ENCODE measurements at regions not wholly inside any gene's neighbourhood (a gene's known extent, or its start where the extent isn't known, plus 50 kb on each side); places are given as distances from the start of the nearest gene placed in this dataset.

DNA sequence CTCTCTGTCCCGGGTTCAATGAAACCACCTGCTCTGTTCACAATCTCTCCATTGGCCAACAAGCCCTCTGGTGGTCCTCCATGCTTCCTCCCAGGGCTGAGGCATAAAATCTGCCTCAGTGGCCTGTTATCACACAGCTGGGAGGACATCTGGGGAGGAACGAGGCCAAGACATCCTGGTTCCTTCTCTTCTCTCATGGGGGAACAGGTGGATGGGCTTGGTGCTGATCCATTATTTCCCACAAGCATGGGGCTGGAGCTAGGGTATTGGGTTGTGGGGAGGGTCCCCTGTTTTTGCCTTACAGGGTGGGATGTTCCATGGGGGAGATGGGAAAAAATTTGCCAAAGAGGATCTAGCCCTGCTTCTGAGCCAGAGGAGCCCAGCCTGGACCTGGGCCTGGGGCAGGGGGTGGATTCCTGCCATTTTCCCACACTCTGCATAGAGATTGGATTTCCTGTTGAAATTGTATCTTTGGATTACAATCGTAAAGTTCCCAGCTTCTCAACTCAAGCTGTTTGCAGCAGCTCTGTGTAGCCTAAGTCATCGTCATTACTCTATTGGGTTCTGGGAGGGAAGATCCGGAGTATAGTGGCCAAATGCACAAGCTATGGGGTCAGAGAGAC lies 124.7 kb downstream of the NAV1 start:
- Mint-ChIP-seq H3K27me3 (ENCODE audit: low read depth) (no peaks in the 10 kb centered on the region), H3K36me3 (ENCODE audit: low read depth) (no peaks in the 10 kb centered on the region), H3K9me3 (no peaks in the 10 kb centered on the region), H3K4me3 (no peak overlapping the region), H3K27ac (no peak overlapping the region), H3K4me1 (ENCODE audit: low read depth) (no peaks in the 10 kb centered on the region)
- no peak for DNase-seq (ENCODE audit: low spot score)

- no peak for DNase-seq (ENCODE audit: low spot score)
- no peak overlapping the region for H3K27ac Mint-ChIP-seq
- H3K4me3 Mint-ChIP-seq: no peak overlapping the region
- no peaks in the 10 kb centered on the region for H3K9me3 Mint-ChIP-seq
- no peaks in the 10 kb centered on the region for H3K4me1 Mint-ChIP-seq (ENCODE audit: low read depth)
- no peaks in the 10 kb centered on the region for H3K27me3 Mint-ChIP-seq (ENCODE audit: low read depth)
- no peaks in the 10 kb centered on the region for H3K36me3 Mint-ChIP-seq (ENCODE audit: low read depth)
These were observed 126.1 kb downstream of the NAV1 start for GRCh38 chr1:201665036-201665435.

GRCh38 chr1:201666102-201666501 lies 127.2 kb downstream of the NAV1 start:
- DNase-seq (ENCODE audit: low spot score): no peak
- Mint-ChIP-seq H3K4me1 (ENCODE audit: low read depth) (no peaks in the 10 kb centered on the region), H3K27ac (no peak overlapping the region)

DNA sequence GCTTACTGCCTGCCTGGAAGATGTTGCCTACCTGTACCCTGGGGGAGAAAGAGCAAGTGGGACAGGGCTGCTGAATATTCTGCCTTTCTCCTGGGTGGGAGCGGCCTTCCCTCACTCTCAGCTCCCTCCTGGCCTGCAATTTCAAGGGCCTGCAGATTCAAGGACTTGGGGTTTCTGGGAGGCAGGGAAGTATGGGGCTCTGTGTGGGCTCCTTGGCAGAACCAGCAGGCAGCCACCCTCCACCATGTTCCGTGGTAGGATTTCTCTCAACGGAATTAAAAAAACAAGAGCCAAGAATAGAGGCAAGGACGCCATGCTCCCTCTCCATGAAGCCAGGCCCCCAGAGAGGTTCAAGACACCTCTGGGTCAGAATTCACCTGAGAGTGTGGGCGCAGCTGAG lies 127.7 kb downstream of the NAV1 start:
- no peaks in the 10 kb centered on the region for H3K9me3 Mint-ChIP-seq
- no peak overlapping the region for H3K27ac Mint-ChIP-seq
- no peaks in the 10 kb centered on the region for H3K4me1 Mint-ChIP-seq (ENCODE audit: low read depth)
- no peaks in the 10 kb centered on the region for H3K27me3 Mint-ChIP-seq (ENCODE audit: low read depth)
- DNase-seq (ENCODE audit: low spot score): no peak
- H3K4me3 Mint-ChIP-seq: no peak overlapping the region
- no peaks in the 10 kb centered on the region for H3K36me3 Mint-ChIP-seq (ENCODE audit: low read depth)

More at GRCh38 chr1:201666102-201666501, 127.2 kb downstream of the NAV1 start:
- Mint-ChIP-seq H3K9me3 (no peaks in the 10 kb centered on the region), H3K27me3 (ENCODE audit: low read depth) (no peaks in the 10 kb centered on the region), H3K4me3 (no peak overlapping the region), H3K36me3 (ENCODE audit: low read depth) (no peaks in the 10 kb centered on the region)

- no peak for DNase-seq (ENCODE audit: low spot score)
- Mint-ChIP-seq H3K9me3 (no peaks in the 10 kb centered on the region), H3K4me1 (ENCODE audit: low read depth) (no peaks in the 10 kb centered on the region), H3K4me3 (no peak overlapping the region), H3K27me3 (ENCODE audit: low read depth) (no peaks in the 10 kb centered on the region), H3K27ac (no peak overlapping the region), H3K36me3 (ENCODE audit: low read depth) (no peaks in the 10 kb centered on the region)
These were observed 128.6 kb downstream of the NAV1 start for GRCh38 chr1:201667479-201667878.

- no peaks in the 10 kb centered on the region for H3K4me1 Mint-ChIP-seq (ENCODE audit: low read depth)
- H3K27ac Mint-ChIP-seq: no peak overlapping the region
- DNase-seq (ENCODE audit: low spot score): no peak
- no peaks in the 10 kb centered on the region for H3K36me3 Mint-ChIP-seq (ENCODE audit: low read depth)
- H3K27me3 Mint-ChIP-seq (ENCODE audit: low read depth): peaks cover 5% of the 10 kb centered on the region
- no peaks in the 10 kb centered on the region for H3K9me3 Mint-ChIP-seq
- no peak overlapping the region for H3K4me3 Mint-ChIP-seq
These were observed 131.6 kb downstream of the NAV1 start for GRCh38 chr1:201670517-201670916.

DNA sequence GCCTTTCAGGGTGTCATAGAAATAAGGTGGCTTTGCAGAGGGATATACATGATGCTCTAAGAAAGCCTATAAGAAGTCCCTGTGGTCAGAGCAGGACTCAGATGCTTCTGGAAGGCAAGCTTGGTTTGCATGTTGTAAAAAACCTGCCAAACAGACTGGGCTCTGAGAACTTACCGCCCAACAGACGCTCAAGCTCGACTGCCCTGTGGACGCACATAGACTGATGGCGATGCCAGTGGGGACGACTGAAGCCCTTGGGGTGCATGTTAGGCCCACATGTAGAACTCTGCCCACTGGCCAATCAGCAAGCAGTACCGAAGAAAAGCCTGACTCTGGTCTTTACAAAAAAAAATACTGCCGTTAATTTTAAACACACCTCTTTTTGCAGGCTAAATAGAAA lies 133.8 kb downstream of the NAV1 start:
- Mint-ChIP-seq H3K27me3 (ENCODE audit: low read depth) (peaks cover 7% of the 10 kb centered on the region), H3K4me3 (no peak overlapping the region), H3K9me3 (no peaks in the 10 kb centered on the region), H3K27ac (no peak overlapping the region), H3K36me3 (ENCODE audit: low read depth) (no peaks in the 10 kb centered on the region), H3K4me1 (ENCODE audit: low read depth) (no peaks in the 10 kb centered on the region)
- DNase-seq (ENCODE audit: low spot score): no peak

- no peaks in the 10 kb centered on the region for H3K36me3 Mint-ChIP-seq (ENCODE audit: low read depth)
- no peak overlapping the region for H3K4me3 Mint-ChIP-seq
- H3K27ac Mint-ChIP-seq: no peak overlapping the region
- H3K27me3 Mint-ChIP-seq (ENCODE audit: low read depth): peaks cover 7% of the 10 kb centered on the region
- H3K9me3 Mint-ChIP-seq: no peaks in the 10 kb centered on the region
- DNase-seq (ENCODE audit: low spot score): no peak
- no peaks in the 10 kb centered on the region for H3K4me1 Mint-ChIP-seq (ENCODE audit: low read depth)
These were observed 134.2 kb downstream of the NAV1 start for GRCh38 chr1:201673093-201673492.

- no peak for DNase-seq (ENCODE audit: low spot score)
- Mint-ChIP-seq H3K9me3 (no peaks in the 10 kb centered on the region), H3K27me3 (ENCODE audit: low read depth) (peaks cover 7% of the 10 kb centered on the region), H3K4me1 (ENCODE audit: low read depth) (no peaks in the 10 kb centered on the region), H3K27ac (no peak overlapping the region), H3K4me3 (no peak overlapping the region), H3K36me3 (ENCODE audit: low read depth) (no peaks in the 10 kb centered on the region)
These were observed 135.0 kb downstream of the NAV1 start for GRCh38 chr1:201673915-201674314.

DNA sequence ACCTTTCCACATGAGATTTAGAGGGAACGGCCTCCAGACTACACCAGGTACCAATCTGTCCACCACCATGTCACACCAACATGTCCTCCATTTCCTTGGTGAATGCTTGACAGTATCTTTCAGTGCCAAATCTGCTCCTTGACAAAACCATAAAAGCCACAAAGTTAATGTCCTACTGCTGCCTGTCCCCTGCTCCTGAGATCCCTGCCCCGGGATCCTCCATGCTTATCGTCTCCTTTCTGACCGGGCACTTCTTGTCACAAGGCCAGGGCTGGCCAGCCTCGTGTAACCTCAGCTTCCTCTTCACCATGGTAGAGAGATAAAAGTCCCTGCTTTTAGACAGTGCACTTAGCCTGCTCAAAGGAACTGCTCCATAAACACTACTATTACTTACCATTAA lies 136.2 kb downstream of the NAV1 start:
- Mint-ChIP-seq H3K4me1 (ENCODE audit: low read depth) (no peaks in the 10 kb centered on the region), H3K36me3 (ENCODE audit: low read depth) (no peaks in the 10 kb centered on the region), H3K4me3 (no peak overlapping the region), H3K9me3 (no peaks in the 10 kb centered on the region), H3K27ac (no peak overlapping the region), H3K27me3 (ENCODE audit: low read depth) (peaks cover 9% of the 10 kb centered on the region)
- DNase-seq (ENCODE audit: low spot score): no peak

- H3K4me1 Mint-ChIP-seq (ENCODE audit: low read depth): no peaks in the 10 kb centered on the region
- no peak overlapping the region for H3K4me3 Mint-ChIP-seq
- no peak for DNase-seq (ENCODE audit: low spot score)
- no peaks in the 10 kb centered on the region for H3K9me3 Mint-ChIP-seq
- H3K27ac Mint-ChIP-seq: no peak overlapping the region
- H3K27me3 Mint-ChIP-seq (ENCODE audit: low read depth): peaks cover 9% of the 10 kb centered on the region
- no peaks in the 10 kb centered on the region for H3K36me3 Mint-ChIP-seq (ENCODE audit: low read depth)
These were observed 137.3 kb downstream of the NAV1 start for GRCh38 chr1:201676197-201676596.

- Mint-ChIP-seq H3K4me3 (no peak overlapping the region), H3K27me3 (ENCODE audit: low read depth) (peaks cover 9% of the 10 kb centered on the region), H3K27ac (no peak overlapping the region), H3K4me1 (ENCODE audit: low read depth) (no peaks in the 10 kb centered on the region), H3K9me3 (no peaks in the 10 kb centered on the region), H3K36me3 (ENCODE audit: low read depth) (no peaks in the 10 kb centered on the region)
- no peak for DNase-seq (ENCODE audit: low spot score)
These were observed 137.7 kb downstream of the NAV1 start for GRCh38 chr1:201676641-201677040.

DNA sequence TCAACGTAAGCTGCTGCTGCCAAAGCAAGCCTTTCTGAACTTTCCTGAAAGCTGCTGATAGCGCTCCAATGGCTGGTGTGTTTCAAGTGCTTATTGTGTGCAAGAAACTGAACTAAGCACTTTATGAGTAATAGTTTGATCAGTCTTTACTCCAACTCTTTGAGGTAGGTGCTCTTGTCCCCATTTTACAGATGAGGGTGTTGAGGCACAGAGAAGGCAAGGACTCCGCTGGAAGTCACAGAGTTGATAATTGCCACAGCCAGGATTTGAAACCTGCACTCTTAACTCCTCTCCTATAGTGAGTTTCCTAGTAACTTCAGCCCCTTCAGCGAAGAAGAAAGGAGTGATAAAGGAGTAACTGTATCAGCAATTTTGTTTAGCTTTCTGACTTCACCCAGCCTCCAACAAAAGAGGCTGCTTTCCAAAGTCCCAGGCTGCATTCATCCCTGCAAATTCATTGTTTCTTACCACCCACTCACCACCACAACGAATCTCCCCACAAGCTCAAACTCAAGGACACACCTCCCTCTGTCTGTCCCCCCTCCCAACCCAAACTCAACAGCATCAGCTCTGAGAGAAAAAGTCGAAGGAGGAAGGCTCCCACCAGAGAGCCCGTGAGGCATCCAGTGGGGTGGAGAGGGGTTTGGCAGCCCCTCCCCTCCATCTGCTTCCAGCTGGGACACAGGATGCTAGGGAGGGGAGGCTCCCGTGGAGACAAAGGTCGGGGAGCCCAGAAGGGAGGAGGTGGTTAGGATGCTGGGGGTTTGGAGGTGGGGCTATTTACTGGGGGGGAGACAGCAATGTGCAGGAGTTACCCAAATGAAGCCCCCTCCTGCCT lies 139.6 kb downstream of the NAV1 start:
- H3K27me3 Mint-ChIP-seq (ENCODE audit: low read depth): peaks cover 7% of the 10 kb centered on the region
- H3K4me1 Mint-ChIP-seq (ENCODE audit: low read depth): no peaks in the 10 kb centered on the region
- H3K9me3 Mint-ChIP-seq: no peaks in the 10 kb centered on the region
- no peak for DNase-seq (ENCODE audit: low spot score)
- no peak overlapping the region for H3K4me3 Mint-ChIP-seq
- H3K27ac Mint-ChIP-seq: no peak overlapping the region
- no peaks in the 10 kb centered on the region for H3K36me3 Mint-ChIP-seq (ENCODE audit: low read depth)

- Mint-ChIP-seq H3K27ac (no peak overlapping the region), H3K9me3 (no peaks in the 10 kb centered on the region), H3K4me1 (ENCODE audit: low read depth) (no peaks in the 10 kb centered on the region), H3K4me3 (no peak overlapping the region), H3K36me3 (ENCODE audit: low read depth) (no peaks in the 10 kb centered on the region), H3K27me3 (ENCODE audit: low read depth) (peaks cover 5% of the 10 kb centered on the region)
- DNase-seq (ENCODE audit: low spot score): no peak
These were observed 142.4 kb downstream of the NAV1 start for GRCh38 chr1:201681375-201681774.

GRCh38 chr1:201682964-201683363 lies 144.0 kb downstream of the NAV1 start:
- DNase-seq (ENCODE audit: low spot score): no peak
- Mint-ChIP-seq H3K4me1 (ENCODE audit: low read depth) (no peaks in the 10 kb centered on the region), H3K36me3 (ENCODE audit: low read depth) (no peaks in the 10 kb centered on the region), H3K27me3 (ENCODE audit: low read depth) (peaks cover 9% of the 10 kb centered on the region), H3K4me3 (no peak overlapping the region), H3K9me3 (no peaks in the 10 kb centered on the region), H3K27ac (no peak overlapping the region)
